ENCODE measurements at regions not wholly inside any gene's neighbourhood (a gene's known extent, or its start where the extent isn't known, plus 50 kb on each side); places are given as distances from the start of the nearest gene placed in this dataset.

GRCh38 chr20:40797425-40797824, 108.4 kb upstream of the MAFB start (continued):
- peak in 2 of 3 experiments; percentile 69 to 71; a peak in 3 of 4 replicates for TF ChIP-seq CTCF (IDR thresholded peaks at IDR 0.05; ENCODE audit: control extremely low read depth in 1 of 3, insufficient read depth in 1 of 3, low read depth in 1 of 3, low read length in 3 of 3)
